HG03159 (cell line): ENCODE measurements at regions not wholly inside any gene's neighbourhood (a gene's known extent, or its start where the extent isn't known, plus 50 kb on each side); places are given as distances from the start of the nearest gene placed in this dataset.
A peak's percentile ranks its signal among the peaks of the same experiment; 100 is the strongest.

Source experiments
- ATAC-seq: cut with Tn5 transposase; IDR thresholded peaks from one replicate; pipeline ENCODE4 v1.9.1; 2021; ENCODE audit warnings: mild to moderate bottlenecking, moderate library complexity; ENCODE audit not compliant: unreplicated experiment

GRCh38 chr5:77948476-77948875 is 172.3 kb upstream of the TBCA start:
- no peak for ATAC-seq

DNA sequence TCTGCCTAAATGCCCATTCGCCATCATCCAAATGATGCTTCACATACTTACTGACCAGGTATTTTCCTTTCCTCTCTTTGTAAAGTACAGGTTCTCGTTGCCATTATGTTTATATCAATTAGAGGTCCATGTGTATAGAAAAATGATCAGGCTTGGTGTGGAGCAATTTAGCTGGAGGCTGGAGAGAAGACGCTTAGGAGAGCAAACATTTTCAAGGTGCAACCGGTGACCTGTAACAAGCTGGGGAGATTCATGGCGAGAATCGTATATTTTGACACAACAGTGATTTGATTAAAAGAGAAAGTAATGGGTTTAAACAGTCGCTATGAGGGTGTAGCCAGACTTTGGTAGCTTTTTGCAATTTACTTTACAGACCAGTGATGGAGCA is 170.9 kb upstream of the TBCA start:
- ATAC-seq: no peak

GRCh38 chr5:77946381-77947040 is 170.4 kb upstream of the TBCA start:
- no peak for ATAC-seq

DNA sequence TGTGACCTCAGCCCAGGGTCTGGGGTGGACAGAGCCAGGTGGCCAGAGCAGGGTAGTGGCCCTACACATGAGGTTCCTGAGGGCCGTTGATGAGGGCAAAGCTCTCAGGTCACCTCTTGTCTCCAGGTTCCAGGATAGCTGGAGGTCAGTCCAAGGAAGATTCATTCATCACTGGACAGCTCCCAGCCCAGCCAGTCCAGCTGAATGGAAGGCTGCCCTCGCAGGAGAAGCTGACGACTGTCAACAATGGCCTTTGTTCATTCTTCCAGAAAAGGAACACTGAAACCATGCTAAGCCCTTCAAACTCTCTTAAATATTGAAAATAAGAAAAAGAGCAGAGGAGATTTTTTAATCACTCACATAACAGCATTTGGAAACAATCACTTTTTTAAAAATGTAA is 169.7 kb upstream of the TBCA start:
- no peak for ATAC-seq

GRCh38 chr5:77944757-77945340 is 168.7 kb upstream of the TBCA start:
- no peak for ATAC-seq

- ATAC-seq: no peak
Observed at GRCh38 chr5:77943851-77944250, 167.7 kb upstream of the TBCA start.

- no peak for ATAC-seq
Observed at GRCh38 chr5:77942578-77943239, 166.6 kb upstream of the TBCA start.

DNA sequence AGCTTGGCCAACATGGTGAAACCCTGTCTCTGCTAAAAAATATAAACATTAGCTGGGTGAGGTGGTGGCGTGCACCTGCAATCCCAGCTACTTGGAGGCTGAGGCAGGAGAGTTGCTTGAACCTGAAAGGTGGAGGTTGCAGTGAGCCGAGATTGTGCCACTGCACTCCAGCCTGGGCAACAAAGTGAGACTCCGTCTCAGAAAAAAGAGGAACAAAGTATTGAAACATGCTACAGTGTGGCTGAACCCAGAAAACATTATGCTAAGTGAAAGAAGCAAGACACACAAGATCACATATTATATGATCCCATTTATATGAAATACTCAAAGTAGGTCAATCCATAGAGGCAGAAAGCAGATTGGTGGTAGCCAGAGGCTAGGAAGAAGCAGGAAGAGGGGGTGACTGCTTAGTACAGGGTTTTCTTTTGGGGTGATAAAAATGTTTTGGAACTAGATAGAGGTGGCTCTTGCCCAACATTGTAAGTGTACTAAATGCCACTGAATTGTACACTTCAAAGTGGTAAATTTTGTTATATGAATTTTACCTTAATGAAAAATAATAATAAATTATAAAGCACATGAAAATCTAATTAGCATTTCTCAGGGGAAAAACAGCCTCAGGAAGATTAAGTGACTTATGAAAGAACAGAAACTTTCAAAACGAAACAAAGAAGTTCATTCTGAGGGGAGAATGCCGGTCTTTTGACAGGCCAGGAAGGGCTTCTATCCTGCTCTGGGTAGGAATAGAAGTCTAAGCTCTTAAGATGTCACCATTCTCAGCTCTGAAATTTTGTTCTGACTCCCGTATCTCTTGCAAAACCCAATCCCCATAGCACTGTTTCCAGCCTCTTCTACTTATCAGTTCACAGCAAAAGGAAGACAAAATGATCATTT is 161.1 kb upstream of the TBCA start:
- peak; percentile 85 for ATAC-seq

GRCh38 chr5:77936365-77936693 is 160.2 kb upstream of the TBCA start:
- ATAC-seq: peak; percentile 8

DNA sequence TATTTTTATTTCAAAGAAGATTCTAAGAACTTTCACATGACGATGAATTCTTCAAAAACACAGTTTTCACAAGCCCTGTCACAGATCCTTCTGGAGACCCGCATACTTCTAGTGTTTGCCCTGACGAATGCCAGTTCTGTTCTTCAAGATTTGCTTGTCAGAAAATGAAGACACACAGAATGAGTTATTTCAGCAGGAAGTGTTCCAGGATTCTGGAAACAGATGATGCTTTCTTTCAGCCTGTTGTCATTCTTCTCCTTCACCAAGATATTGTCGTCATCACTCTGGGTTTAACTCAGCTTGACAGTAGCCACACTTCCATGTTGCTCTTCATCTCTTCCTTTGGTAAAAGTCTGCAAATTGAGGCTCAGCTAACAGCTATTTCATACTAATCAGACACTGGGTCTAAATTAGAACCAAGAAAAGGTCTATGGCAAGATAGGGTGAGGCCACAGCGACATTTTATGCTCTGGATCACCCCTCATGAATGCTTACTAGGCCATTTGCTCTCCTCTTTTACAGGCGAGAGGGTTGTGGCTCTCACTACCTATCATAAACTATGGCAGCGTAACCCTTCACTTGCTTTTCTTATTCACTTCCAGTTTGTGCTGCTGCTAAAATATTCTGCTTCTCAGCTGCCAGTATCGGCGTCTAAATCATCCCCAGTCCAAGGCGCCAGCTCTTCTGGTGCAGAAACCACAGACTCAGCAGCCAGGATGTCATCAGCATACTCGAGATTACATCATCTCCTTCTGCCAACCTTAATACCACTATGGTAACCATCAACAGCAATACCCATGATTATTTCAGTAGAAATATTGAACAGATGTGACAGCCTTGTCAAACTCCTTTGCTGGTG is 159.6 kb upstream of the TBCA start:
- ATAC-seq: no peak

- no peak for ATAC-seq
Observed at GRCh38 chr5:77928776-77929300, 152.7 kb upstream of the TBCA start.

DNA sequence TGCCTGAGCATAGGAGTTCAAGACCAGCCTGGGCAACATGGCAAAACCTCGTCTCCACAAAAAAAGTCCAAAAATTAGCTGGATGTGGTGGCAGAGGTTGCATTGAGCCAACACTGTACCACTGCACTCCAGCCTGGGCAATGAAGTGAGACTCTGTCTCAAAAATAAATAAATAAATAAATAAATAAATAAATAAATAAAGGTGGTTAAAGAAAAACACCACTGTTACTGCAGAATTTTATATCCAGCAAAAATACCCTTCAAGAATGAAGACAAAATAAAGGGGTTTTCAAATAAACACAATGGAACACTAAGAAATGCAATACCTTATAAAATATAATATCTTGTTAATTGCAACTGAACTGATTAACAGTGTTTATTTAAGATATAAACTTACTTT is 150.2 kb upstream of the TBCA start:
- ATAC-seq: no peak

GRCh38 chr5:77925503-77925902 is 149.4 kb upstream of the TBCA start:
- ATAC-seq: no peak

DNA sequence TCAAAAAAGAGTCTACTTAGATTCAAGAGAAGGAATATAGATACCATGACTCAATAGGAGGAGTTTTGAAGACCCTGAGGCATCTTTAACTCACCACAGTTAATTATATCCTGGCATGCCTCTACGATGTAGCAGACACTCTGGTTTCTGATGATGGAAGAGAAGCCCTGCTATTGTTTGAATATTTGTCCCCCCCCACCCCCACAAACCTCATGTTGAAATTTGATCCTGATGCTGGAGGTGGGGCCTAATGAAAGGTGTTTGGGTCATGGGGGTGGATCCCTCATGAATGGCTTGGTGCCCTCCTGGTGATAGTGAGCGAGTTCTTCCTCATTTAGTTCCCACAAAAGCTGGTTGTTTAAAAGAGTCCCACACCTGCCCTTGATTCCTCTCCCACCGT is 147.9 kb upstream of the TBCA start:
- ATAC-seq: no peak

GRCh38 chr5:77923666-77924065 is 147.5 kb upstream of the TBCA start:
- ATAC-seq: no peak

- ATAC-seq: no peak
Observed at GRCh38 chr5:77921094-77921768, 145.1 kb upstream of the TBCA start.

- ATAC-seq: no peak
Observed at GRCh38 chr5:77920359-77921058, 144.4 kb upstream of the TBCA start.

DNA sequence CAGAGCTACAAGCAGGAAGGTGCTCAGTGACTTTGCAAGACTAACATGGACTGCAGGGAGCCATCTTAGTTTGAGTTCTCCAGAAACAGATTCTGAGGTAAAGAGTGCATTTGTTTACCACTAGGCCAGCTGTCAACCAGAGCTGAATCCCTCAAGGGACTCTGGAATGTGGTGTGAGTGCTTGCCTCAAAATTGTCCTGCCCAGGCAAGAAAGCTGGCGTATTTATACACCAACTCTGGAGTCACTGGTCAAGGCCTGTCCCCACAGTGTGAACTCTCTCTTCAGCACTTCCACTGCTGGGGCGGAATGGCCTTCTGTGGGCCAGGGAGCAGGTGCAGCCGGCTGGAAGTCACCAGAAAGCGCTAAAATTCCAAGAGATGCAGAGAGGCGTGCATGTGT is 139.2 kb upstream of the TBCA start:
- no peak for ATAC-seq

GRCh38 chr5:77912721-77913120 is 136.6 kb upstream of the TBCA start:
- ATAC-seq: no peak
